ENCODE measurements at regions not wholly inside any gene's neighbourhood (a gene's known extent, or its start where the extent isn't known, plus 50 kb on each side); places are given as distances from the start of the nearest gene placed in this dataset.
"Not testable (repeated sequence)": the region's sequence is repeated elsewhere in the genome, so short reads cannot be mapped to it uniquely, and the experiment has no call there.

- DNase-seq, result no peak
Observed at GRCh38 chr7:81831883-81832282, 62.0 kb upstream of the HGF start.

GRCh38 chr7:81829511-81829910 is 59.7 kb upstream of the HGF start:
- not testable (repeated sequence) for DNase-seq

GRCh38 chr7:81822811-81823210 is 53.0 kb upstream of the HGF start:
- DNase-seq, result no peak

- DNase-seq, result no peak
Observed at GRCh38 chr7:81819861-81820260, 50.0 kb upstream of the HGF start.
